HG02852 (cell line): ENCODE measurements at regions not wholly inside any gene's neighbourhood (a gene's known extent, or its start where the extent isn't known, plus 50 kb on each side); places are given as distances from the start of the nearest gene placed in this dataset.

Source experiments
- ATAC-seq: cut with Tn5 transposase; IDR thresholded peaks from one replicate; pipeline ENCODE4 v1.9.1; 2021; ENCODE audit warnings: mild to moderate bottlenecking, moderate library complexity; ENCODE audit not compliant: unreplicated experiment

GRCh38 chr18:46290440-46291020 lies 186.3 kb downstream of the HAUS1 start:
- no peak for ATAC-seq

GRCh38 chr18:46291149-46291548 lies 187.0 kb downstream of the HAUS1 start:
- no peak for ATAC-seq

GRCh38 chr18:46293742-46294181 lies 189.6 kb downstream of the HAUS1 start:
- ATAC-seq, result no peak

- no peak for ATAC-seq
Observed at GRCh38 chr18:46294318-46294717, 190.1 kb downstream of the HAUS1 start.

- ATAC-seq, result no peak
Observed at GRCh38 chr18:46294751-46295150, 190.6 kb downstream of the HAUS1 start.

- no peak for ATAC-seq
Observed at GRCh38 chr18:46295416-46295815, 191.2 kb downstream of the HAUS1 start.

- no peak for ATAC-seq
Observed at GRCh38 chr18:46296656-46297055, 192.5 kb downstream of the HAUS1 start.

- no peak for ATAC-seq
Observed at GRCh38 chr18:46297124-46297523, 192.9 kb downstream of the HAUS1 start.

- ATAC-seq, result no peak
Observed at GRCh38 chr18:46297621-46298020, 193.4 kb downstream of the HAUS1 start.

GRCh38 chr18:46298511-46298910 lies 194.3 kb downstream of the HAUS1 start:
- no peak for ATAC-seq

- no peak for ATAC-seq
Observed at GRCh38 chr18:46299465-46300008, 195.4 kb downstream of the HAUS1 start.

- no peak for ATAC-seq
Observed at GRCh38 chr18:46301081-46301480, 196.9 kb downstream of the HAUS1 start.

- no peak for ATAC-seq
Observed at GRCh38 chr18:46301571-46301970, 197.4 kb downstream of the HAUS1 start.

- ATAC-seq, result no peak
Observed at GRCh38 chr18:46302528-46303485, 198.6 kb downstream of the HAUS1 start.

GRCh38 chr18:46310258-46310657 lies 206.1 kb downstream of the HAUS1 start:
- ATAC-seq, result no peak

- no peak for ATAC-seq
Observed at GRCh38 chr18:46310675-46311345, 206.6 kb downstream of the HAUS1 start.

GRCh38 chr18:46311491-46311890 lies 207.3 kb downstream of the HAUS1 start:
- ATAC-seq, result no peak

- ATAC-seq, result no peak
Observed at GRCh38 chr18:46312221-46312620, 208.0 kb downstream of the HAUS1 start.

GRCh38 chr18:46313521-46313920 lies 209.3 kb downstream of the HAUS1 start:
- ATAC-seq, result no peak

GRCh38 chr18:46314011-46314410 lies 209.8 kb downstream of the HAUS1 start:
- no peak for ATAC-seq

GRCh38 chr18:46315161-46315560 lies 211.0 kb downstream of the HAUS1 start:
- ATAC-seq, result no peak
